Embryonic facial prominence (tissue), 1 donor: ENCODE measurements at regions not wholly inside any gene's neighbourhood (a gene's known extent, or its start where the extent isn't known, plus 50 kb on each side); places are given as distances from the start of the nearest gene placed in this dataset.
"Not testable (repeated sequence)": the region's sequence is repeated elsewhere in the genome, so short reads cannot be mapped to it uniquely, and the experiment has no call there.

ENCODE experiments used
- DNase-seq: peaks from one replicate; pipeline ENCODE4 v3.0.0-alpha.2; 2016; ENCODE audit errors: extremely low spot score

- DNase-seq, result no peak
These were observed 352.4 kb upstream of the GJE1 start for GRCh38 chr6:141780296-141780695.

- DNase-seq, result no peak
These were observed 368.3 kb upstream of the GJE1 start for GRCh38 chr6:141764388-141764787.

- no peak for DNase-seq
These were observed 374.3 kb upstream of the GJE1 start for GRCh38 chr6:141758430-141758829.

- no peak for DNase-seq
These were observed 379.5 kb upstream of the GJE1 start for GRCh38 chr6:141753180-141753579.

- no peak for DNase-seq
These were observed 380.0 kb upstream of the GJE1 start for GRCh38 chr6:141752677-141753076.

GRCh38 chr6:141746324-141746723 is 386.4 kb upstream of the GJE1 start:
- not testable (repeated sequence) for DNase-seq

GRCh38 chr6:141744971-141745370 is 387.8 kb upstream of the GJE1 start:
- DNase-seq, result no peak

- no peak for DNase-seq
These were observed 388.4 kb upstream of the GJE1 start for GRCh38 chr6:141744194-141744925.

GRCh38 chr6:141736104-141736503 is 396.6 kb upstream of the GJE1 start:
- DNase-seq, result no peak

- no peak for DNase-seq
These were observed 397.6 kb upstream of the GJE1 start for GRCh38 chr6:141735126-141735525.

- no peak for DNase-seq
These were observed 398.5 kb upstream of the GJE1 start for GRCh38 chr6:141734071-141734840.

GRCh38 chr6:141729146-141729545 is 403.6 kb upstream of the GJE1 start:
- no peak for DNase-seq

- no peak for DNase-seq
These were observed 404.4 kb upstream of the GJE1 start for GRCh38 chr6:141728330-141728729.

- no peak for DNase-seq
These were observed 406.5 kb upstream of the GJE1 start for GRCh38 chr6:141726248-141726647.

GRCh38 chr6:141724731-141725130 is 408.0 kb upstream of the GJE1 start:
- DNase-seq, result no peak

GRCh38 chr6:141719476-141719875 is 413.2 kb upstream of the GJE1 start:
- DNase-seq, result no peak

GRCh38 chr6:141705431-141705830 is 427.3 kb upstream of the GJE1 start:
- no peak for DNase-seq

- no peak for DNase-seq
These were observed 428.6 kb upstream of the GJE1 start for GRCh38 chr6:141704151-141704550.

GRCh38 chr6:141701732-141702131 is 431.0 kb upstream of the GJE1 start:
- DNase-seq, result no peak

GRCh38 chr6:141700819-141701218 is 431.9 kb upstream of the GJE1 start:
- no peak for DNase-seq

GRCh38 chr6:141688916-141689315 is 443.8 kb upstream of the GJE1 start:
- DNase-seq, result no peak

- no peak for DNase-seq
These were observed 447.3 kb upstream of the GJE1 start for GRCh38 chr6:141685416-141685815.

GRCh38 chr6:141682391-141682790 is 450.3 kb upstream of the GJE1 start:
- no peak for DNase-seq
